ENCODE measurements at regions not wholly inside any gene's neighbourhood (a gene's known extent, or its start where the extent isn't known, plus 50 kb on each side); places are given as distances from the start of the nearest gene placed in this dataset.

DNA sequence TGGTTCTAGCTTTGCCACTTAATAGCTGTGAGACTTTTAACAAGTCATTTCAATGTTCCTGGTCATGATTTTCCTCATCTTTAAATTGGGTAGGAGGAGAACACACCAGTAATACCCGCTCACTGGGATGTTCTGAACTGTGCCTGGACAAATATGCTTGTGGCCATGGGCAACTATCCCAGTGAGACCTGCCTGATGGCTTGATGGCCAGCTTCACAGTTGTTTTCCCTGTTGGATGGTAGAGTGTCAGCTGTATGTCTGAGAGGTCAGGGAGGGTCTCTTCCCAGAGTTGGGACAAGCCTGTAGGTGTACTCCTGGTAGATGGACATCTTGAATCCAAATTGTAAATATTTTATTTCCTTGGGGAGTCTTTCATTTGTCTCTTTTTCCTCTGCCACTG, 92.5 kb upstream of the PFN2 start (continued):
- TF ChIP-seq, protein P1, sequence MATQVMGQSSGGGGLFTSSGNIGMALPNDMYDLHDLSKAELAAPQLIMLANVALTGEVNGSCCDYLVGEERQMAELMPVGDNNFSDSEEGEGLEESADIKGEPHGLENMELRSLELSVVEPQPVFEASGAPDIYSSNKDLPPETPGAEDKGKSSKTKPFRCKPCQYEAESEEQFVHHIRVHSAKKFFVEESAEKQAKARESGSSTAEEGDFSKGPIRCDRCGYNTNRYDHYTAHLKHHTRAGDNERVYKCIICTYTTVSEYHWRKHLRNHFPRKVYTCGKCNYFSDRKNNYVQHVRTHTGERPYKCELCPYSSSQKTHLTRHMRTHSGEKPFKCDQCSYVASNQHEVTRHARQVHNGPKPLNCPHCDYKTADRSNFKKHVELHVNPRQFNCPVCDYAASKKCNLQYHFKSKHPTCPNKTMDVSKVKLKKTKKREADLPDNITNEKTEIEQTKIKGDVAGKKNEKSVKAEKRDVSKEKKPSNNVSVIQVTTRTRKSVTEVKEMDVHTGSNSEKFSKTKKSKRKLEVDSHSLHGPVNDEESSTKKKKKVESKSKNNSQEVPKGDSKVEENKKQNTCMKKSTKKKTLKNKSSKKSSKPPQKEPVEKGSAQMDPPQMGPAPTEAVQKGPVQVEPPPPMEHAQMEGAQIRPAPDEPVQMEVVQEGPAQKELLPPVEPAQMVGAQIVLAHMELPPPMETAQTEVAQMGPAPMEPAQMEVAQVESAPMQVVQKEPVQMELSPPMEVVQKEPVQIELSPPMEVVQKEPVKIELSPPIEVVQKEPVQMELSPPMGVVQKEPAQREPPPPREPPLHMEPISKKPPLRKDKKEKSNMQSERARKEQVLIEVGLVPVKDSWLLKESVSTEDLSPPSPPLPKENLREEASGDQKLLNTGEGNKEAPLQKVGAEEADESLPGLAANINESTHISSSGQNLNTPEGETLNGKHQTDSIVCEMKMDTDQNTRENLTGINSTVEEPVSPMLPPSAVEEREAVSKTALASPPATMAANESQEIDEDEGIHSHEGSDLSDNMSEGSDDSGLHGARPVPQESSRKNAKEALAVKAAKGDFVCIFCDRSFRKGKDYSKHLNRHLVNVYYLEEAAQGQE (IDR thresholded peaks at IDR 0.05): no peak

DNA sequence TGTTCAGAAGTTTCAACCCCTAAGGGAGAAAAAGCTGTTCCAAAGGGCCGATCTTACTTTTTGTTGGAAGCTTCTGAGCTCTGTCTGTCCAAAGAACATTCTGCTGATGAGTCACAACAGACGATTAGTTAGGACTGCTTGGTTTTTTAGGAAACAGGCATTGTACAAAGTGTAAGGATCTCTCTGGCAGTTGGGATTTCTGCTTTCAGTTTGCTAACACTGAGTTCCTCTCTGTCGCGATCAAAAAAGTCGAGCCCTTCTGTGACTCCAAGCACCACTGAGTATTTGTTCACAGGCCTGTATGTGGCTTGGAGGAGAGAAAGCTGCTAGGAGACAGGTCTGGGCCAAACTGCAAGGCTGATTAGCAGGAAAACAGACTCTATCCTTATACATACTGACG, 91.8 kb upstream of the PFN2 start:
- 47% methylated on average over 6 of the region's 6 CpGs for WGBS (ENCODE audit: missing lambda C conversion rate)
- no peak overlapping the region for H3K27ac ChIP-seq
- H3K4me2 ChIP-seq: peak overlapping the region; percentile 16; the same call in 1 of the 3 replicates
- DNase-seq (ENCODE audit: low read depth in 1 of 2, low spot score in 1 of 2): no peak
- H3K4me1 ChIP-seq: no peaks in the 10 kb centered on the region
- no peak for TF ChIP-seq EP300 (IDR thresholded peaks at IDR 0.05)
- TF ChIP-seq NFE2L2 (conservative IDR thresholded peaks at IDR 0.05; ENCODE audit: low read length): no peak
- no peak for TF ChIP-seq SREBF2 (IDR thresholded peaks at IDR 0.05)
- TF ChIP-seq HOXA7 (CRISPR knock-in tag; IDR thresholded peaks at IDR 0.05): no peak
- no peak for TF ChIP-seq RFX5 (IDR thresholded peaks at IDR 0.05)
- no peak for TF ChIP-seq CHD2 (IDR thresholded peaks at IDR 0.05; ENCODE audit: low read length, partially characterized antibody)
- no peak for TF ChIP-seq HEYL (CRISPR knock-in tag; IDR thresholded peaks at IDR 0.05)
- no peak for TF ChIP-seq KDM5A (IDR thresholded peaks at IDR 0.05)
- TF ChIP-seq HDAC2 (IDR thresholded peaks at IDR 0.05): no peak
- TF ChIP-seq RCOR1 (IDR thresholded peaks at IDR 0.05; ENCODE audit: low read depth, low read length): no peak
- no peak for TF ChIP-seq FOXS1 (CRISPR knock-in tag; IDR thresholded peaks at IDR 0.05)
- peak in 1 of 2 experiments; percentile 57; a peak in 3 of 6 replicates for ATAC-seq
- CTCF ChIA-PET: no interaction called here
- H3K4me3 ChIP-seq: no peak overlapping the region
- POLR2A ChIA-PET: no interaction called here
- no peaks in the 10 kb centered on the region for H3K9me3 ChIP-seq
- FAIRE-seq: no peak

GRCh38 chr3:150061288-150062024, 90.8 kb upstream of the PFN2 start:
- no peaks in the 10 kb centered on the region for H3K4me1 ChIP-seq
- POLR2A ChIA-PET: no interaction called here
- FAIRE-seq (no peak), DNase-seq (ENCODE audit: low read depth in 1 of 2, low spot score in 1 of 2) (no peak), ATAC-seq (no peak; a peak in 1 of 6 replicates)
- WGBS (ENCODE audit: missing lambda C conversion rate): 72% methylated on average over 4 of the region's 4 CpGs
- no peak overlapping the region for H3K4me2 ChIP-seq
- no peak overlapping the region for H3K27ac ChIP-seq
- TF ChIP-seq HDAC2 (IDR thresholded peaks at IDR 0.05) (no peak), BHLHE40 (IDR thresholded peaks at IDR 0.05; ENCODE audit: low read depth, low read length) (no peak), CEBPB (IDR thresholded peaks at IDR 0.05) (no peak), PHF8 (IDR thresholded peaks at IDR 0.05; ENCODE audit: borderline replicate concordance, low read depth) (no peak), RNF2 (IDR thresholded peaks at IDR 0.05; ENCODE audit: borderline replicate concordance, low read depth) (no peak)
- TF ChIP-seq, protein P2, sequence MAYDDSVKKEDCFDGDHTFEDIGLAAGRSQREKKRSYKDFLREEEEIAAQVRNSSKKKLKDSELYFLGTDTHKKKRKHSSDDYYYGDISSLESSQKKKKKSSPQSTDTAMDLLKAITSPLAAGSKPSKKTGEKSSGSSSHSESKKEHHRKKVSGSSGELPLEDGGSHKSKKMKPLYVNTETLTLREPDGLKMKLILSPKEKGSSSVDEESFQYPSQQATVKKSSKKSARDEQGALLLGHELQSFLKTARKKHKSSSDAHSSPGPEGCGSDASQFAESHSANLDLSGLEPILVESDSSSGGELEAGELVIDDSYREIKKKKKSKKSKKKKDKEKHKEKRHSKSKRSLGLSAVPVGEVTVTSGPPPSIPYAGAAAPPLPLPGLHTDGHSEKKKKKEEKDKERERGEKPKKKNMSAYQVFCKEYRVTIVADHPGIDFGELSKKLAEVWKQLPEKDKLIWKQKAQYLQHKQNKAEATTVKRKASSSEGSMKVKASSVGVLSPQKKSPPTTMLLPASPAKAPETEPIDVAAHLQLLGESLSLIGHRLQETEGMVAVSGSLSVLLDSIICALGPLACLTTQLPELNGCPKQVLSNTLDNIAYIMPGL (CRISPR knock-in tag; IDR thresholded peaks at IDR 0.05; ENCODE audit: borderline replicate concordance): no peak
- no peak overlapping the region for H3K4me3 ChIP-seq
- H3K9me3 ChIP-seq: no peaks in the 10 kb centered on the region
- CTCF ChIA-PET: interaction anchor here (0.6 to 1.1 kb wide), 2 partner anchors 8 to 33 kb away, joined by 3 to 5 read pairs; no protein-coding TSS in a partner anchor

Data from A549 (cell line).